Memory B cell (primary cell): ENCODE measurements at regions not wholly inside any gene's neighbourhood (a gene's known extent, or its start where the extent isn't known, plus 50 kb on each side); places are given as distances from the start of the nearest gene placed in this dataset.

Source experiments
- ATAC-seq: fragments of 150-1000 bp; cut with Tn5 transposase; 2 replicates; pipeline ENCODE4 v1.10.0; 2021; ENCODE audit warnings: low read depth, mild to moderate bottlenecking, moderate library complexity
- DNase-seq, 2 donors: peaks; one replicate each; pipeline ENCODE4 v3.0.0; 2022; ENCODE audit warnings: low spot score in 2 of 2
- H3K27ac Mint-ChIP-seq: one replicate; pipeline ENCODE4 v1.8.0; 2022; ENCODE audit warnings: mild to moderate bottlenecking, moderate library complexity, mixed read lengths
- H3K27me3 Mint-ChIP-seq: one replicate; pipeline ENCODE4 v1.8.0; 2022; ENCODE audit warnings: mixed read lengths
- H3K36me3 Mint-ChIP-seq: one replicate; pipeline ENCODE4 v1.8.0; 2022; ENCODE audit warnings: mild to moderate bottlenecking, mixed read lengths
- H3K4me1 Mint-ChIP-seq: one replicate; pipeline ENCODE4 v1.8.0; 2022; ENCODE audit warnings: mixed read lengths
- H3K4me3 Mint-ChIP-seq: one replicate; pipeline ENCODE4 v1.8.0; 2022; ENCODE audit warnings: mild to moderate bottlenecking, moderate library complexity, mixed read lengths
- H3K9me3 Mint-ChIP-seq: one replicate; pipeline ENCODE4 v1.8.0; 2022; ENCODE audit warnings: mixed read lengths

GRCh38 chr1:96995351-96995750 lies 273.8 kb downstream of the PTBP2 start:
- no peak for DNase-seq
- ATAC-seq: no peak
- H3K36me3 Mint-ChIP-seq: no peaks in the 10 kb centered on the region
- peaks cover 3% of the 10 kb centered on the region for H3K27me3 Mint-ChIP-seq
- no peaks in the 10 kb centered on the region for H3K9me3 Mint-ChIP-seq
- no peak overlapping the region for H3K4me3 Mint-ChIP-seq
- no peaks in the 10 kb centered on the region for H3K4me1 Mint-ChIP-seq
- H3K27ac Mint-ChIP-seq: no peak overlapping the region

DNA sequence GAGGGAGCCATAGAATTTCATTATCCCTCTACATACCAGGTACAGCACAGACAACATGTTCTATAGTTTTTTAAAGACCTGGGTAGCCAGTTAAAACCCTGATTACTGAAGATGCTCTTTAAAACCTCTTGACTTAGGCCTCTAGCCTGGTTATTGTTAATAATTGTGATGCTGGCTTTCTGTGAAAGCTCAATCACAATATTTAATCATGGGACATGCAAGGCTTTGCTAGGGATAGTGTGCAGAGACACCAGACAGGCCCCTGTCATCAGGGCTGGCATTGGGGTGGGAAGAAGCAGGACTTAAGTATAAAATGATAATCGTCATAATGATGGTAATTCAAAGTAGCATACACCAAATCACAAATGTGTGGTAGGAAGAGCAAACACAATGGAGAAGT lies 274.4 kb downstream of the PTBP2 start:
- no peak for ATAC-seq
- Mint-ChIP-seq H3K4me3 (no peak overlapping the region), H3K9me3 (no peaks in the 10 kb centered on the region), H3K27me3 (peaks cover 2% of the 10 kb centered on the region), H3K4me1 (no peaks in the 10 kb centered on the region), H3K27ac (no peak overlapping the region), H3K36me3 (no peaks in the 10 kb centered on the region)
- no peak for DNase-seq

DNA sequence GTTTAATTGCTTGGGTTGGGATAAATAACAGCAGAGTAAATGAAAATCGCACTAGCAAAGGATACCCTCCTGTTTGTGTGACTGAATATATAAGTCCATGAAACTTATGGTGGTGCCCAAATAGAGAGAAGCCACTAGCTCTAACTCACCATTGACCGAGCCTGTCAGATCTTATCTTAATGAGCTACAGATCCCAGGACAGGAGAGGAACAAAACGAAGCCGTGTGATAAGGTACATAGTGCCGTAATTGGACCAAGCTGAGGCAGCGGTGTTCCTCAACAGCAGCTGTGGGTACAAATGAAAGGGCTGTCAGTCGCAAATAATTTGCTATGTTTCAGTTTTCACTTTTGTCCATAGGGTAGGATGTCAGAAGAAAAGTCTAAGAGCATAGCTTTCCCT lies 276.1 kb downstream of the PTBP2 start:
- Mint-ChIP-seq H3K27me3 (peaks cover 1% of the 10 kb centered on the region), H3K4me3 (no peak overlapping the region), H3K27ac (no peak overlapping the region), H3K4me1 (no peaks in the 10 kb centered on the region), H3K9me3 (no peaks in the 10 kb centered on the region), H3K36me3 (no peaks in the 10 kb centered on the region)
- ATAC-seq (no peak), DNase-seq (no peak)

DNA sequence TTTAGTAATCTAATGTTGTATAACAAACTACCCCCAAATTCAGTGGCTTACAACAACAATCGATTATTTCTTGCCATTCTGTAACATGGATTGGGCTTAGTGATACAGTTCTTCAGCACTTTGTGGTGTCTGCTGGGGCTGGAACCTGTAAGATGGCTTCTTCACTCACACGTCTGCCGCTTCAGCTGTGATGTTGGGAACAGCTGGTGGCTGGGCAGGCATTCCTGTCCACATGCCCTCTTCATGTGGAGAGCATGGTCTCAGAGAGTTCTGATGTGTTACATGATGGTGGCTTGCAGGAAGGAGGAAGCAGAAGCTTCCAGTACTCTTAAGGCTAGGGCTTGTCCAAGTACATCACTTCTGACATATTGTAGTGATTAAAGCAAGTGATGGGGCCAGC lies 276.9 kb downstream of the PTBP2 start:
- Mint-ChIP-seq H3K4me1 (no peaks in the 10 kb centered on the region), H3K4me3 (no peak overlapping the region), H3K27me3 (peaks cover 1% of the 10 kb centered on the region), H3K9me3 (no peaks in the 10 kb centered on the region), H3K27ac (no peak overlapping the region), H3K36me3 (no peaks in the 10 kb centered on the region)
- ATAC-seq: no peak
- no peak for DNase-seq

DNA sequence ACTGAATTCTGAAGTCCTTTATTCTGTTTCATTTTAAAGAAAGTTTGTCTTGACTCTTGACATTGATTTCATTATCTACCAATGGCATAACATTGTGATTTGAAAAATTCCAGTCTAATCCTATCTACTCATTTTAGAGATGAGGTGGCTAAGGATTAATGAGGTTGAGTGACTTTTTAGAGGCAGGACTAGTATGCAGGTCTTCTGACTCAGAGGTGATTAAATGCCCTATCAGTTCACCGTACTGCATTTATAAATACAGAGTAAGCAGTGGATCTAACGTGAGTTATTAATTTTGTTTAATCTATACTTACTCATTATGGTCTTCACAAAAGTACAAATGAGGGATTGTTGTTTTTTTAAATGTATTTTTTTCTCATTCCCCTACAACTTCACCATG lies 277.6 kb downstream of the PTBP2 start:
- DNase-seq (no peak), ATAC-seq (no peak)
- Mint-ChIP-seq H3K27me3 (peaks cover 1% of the 10 kb centered on the region), H3K4me1 (no peaks in the 10 kb centered on the region), H3K4me3 (no peak overlapping the region), H3K36me3 (no peaks in the 10 kb centered on the region), H3K27ac (no peak overlapping the region), H3K9me3 (no peaks in the 10 kb centered on the region)

DNA sequence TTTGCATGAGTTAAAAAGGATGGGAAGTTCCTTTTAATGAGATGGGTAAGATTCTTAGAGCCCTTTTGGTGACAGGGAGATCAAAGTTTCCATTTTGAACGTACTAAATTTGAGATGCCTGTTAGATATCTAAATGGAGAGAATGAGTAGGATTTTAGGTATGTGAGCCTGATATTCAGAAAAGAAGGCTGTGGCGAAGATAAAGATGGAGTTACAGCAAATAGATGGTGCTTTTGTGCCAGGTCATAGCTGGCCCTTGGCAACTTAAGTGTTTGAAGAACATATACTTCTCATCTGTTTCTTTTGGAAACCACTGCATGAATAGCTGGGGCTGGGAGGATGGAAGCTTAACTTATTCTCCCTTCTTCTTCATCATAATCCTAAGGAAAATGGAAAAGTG lies 282.5 kb downstream of the PTBP2 start:
- Mint-ChIP-seq H3K27me3 (no peaks in the 10 kb centered on the region), H3K36me3 (no peaks in the 10 kb centered on the region), H3K4me3 (no peak overlapping the region), H3K4me1 (no peaks in the 10 kb centered on the region), H3K27ac (no peak overlapping the region), H3K9me3 (no peaks in the 10 kb centered on the region)
- no peak for DNase-seq
- no peak for ATAC-seq

GRCh38 chr1:97004743-97005142 lies 283.2 kb downstream of the PTBP2 start:
- no peaks in the 10 kb centered on the region for H3K9me3 Mint-ChIP-seq
- ATAC-seq: no peak
- H3K27me3 Mint-ChIP-seq: no peaks in the 10 kb centered on the region
- H3K27ac Mint-ChIP-seq: no peak overlapping the region
- no peak for DNase-seq
- H3K36me3 Mint-ChIP-seq: no peaks in the 10 kb centered on the region
- no peaks in the 10 kb centered on the region for H3K4me1 Mint-ChIP-seq
- no peak overlapping the region for H3K4me3 Mint-ChIP-seq

DNA sequence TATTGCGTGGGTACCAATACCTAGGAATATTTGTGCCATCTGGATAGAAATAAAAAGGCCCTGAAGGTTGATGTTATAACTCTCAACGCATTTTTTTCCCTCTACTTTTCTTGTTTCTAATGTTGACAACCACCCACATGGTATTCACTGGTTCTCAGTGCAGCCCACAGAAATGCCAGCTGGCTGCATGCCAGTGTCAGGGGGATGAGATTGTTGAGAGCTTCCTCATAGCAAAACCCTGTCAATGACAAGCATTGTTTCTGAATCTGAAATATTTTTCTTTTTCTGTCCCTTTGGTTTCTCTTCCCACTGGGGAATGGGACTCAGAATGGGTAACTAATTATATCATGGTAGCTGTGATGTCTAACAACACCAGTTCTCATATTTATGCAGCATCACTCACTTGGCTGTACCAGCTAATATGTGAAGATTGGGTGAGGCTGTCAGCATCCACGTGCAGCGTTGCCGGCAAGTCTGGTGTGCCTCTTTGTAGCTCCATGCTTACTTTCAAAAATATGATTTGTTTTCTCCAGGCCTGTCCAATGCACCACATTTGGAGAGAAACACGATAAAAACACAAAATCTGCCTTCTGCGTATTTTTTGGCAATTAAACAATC lies 284.6 kb downstream of the PTBP2 start:
- H3K36me3 Mint-ChIP-seq: no peaks in the 10 kb centered on the region
- H3K4me3 Mint-ChIP-seq: no peak overlapping the region
- no peaks in the 10 kb centered on the region for H3K4me1 Mint-ChIP-seq
- DNase-seq (no peak), ATAC-seq (no peak)
- H3K9me3 Mint-ChIP-seq: no peaks in the 10 kb centered on the region
- no peak overlapping the region for H3K27ac Mint-ChIP-seq
- H3K27me3 Mint-ChIP-seq: no peaks in the 10 kb centered on the region

DNA sequence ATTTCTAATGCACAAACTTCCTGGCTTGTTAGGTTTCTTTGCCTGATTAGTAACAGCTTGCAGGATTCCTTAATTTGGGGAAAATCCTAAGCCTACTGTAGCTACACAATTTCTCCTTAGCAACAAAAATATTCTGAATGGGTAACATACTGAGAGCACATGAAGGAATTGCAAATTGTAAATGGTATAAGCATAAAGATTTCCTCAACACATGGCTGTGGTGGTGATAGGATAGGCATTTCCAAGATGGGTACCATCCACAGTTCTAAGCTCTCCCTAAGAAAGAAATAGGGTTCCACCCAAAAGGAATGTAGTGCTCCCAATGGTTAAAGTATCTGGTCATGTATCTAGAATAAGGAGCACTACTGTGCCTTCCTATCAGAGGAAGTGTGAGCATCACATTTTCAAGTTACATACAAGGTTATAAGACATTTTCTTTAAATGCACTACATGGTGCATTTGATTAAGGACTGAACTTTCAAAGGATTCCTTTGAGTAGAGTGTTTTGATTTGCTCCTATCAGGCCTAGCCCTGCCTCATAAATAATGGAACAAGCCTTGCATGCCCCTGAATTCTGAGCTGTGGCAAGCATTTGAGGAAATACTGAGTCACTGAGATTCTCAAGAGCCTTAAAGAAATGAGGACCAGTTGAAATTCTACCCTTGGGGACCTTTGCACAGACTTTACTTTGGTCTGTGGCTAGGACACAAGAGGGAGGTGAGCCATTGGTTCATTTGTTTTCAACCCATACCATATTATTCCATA lies 286.4 kb downstream of the PTBP2 start:
- ATAC-seq (no peak), DNase-seq (no peak)
- no peaks in the 10 kb centered on the region for H3K36me3 Mint-ChIP-seq
- H3K27ac Mint-ChIP-seq: no peak overlapping the region
- no peaks in the 10 kb centered on the region for H3K27me3 Mint-ChIP-seq
- no peaks in the 10 kb centered on the region for H3K4me1 Mint-ChIP-seq
- no peaks in the 10 kb centered on the region for H3K9me3 Mint-ChIP-seq
- no peak overlapping the region for H3K4me3 Mint-ChIP-seq

DNA sequence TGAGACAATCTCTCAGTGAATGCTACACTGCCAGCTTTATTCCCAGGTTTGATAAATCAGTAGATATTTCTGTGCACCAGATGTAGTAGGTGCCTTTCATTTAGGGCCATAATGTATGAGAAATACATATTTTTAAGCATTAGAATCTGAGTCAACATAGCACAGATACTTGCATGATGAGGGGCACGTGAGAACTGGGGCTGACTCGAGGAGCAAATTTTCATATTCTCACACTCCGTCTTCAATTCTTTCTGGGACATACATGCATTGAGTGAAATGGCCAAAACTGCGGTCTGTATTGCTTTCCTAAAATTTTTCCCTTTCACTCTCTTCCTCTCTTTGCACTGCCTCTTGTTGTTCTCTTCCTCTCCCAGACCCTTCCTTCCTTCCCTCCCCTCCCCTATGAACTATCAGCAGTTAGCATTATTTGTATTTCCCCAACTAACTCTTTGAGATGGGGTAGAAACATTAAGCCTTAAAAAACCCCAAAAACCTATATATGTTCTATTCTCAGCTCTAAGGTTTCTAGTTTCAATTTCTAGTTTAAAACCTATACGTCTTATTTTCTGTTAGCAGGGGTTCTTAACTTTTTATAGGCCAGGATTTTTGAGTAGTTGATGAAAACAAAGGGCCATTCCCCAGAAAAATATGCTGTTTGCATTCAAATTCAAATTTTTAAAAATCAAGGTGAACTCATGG lies 289.1 kb downstream of the PTBP2 start:
- H3K4me1 Mint-ChIP-seq: no peaks in the 10 kb centered on the region
- DNase-seq: no peak
- H3K27ac Mint-ChIP-seq: no peak overlapping the region
- ATAC-seq: no peak
- H3K36me3 Mint-ChIP-seq: no peaks in the 10 kb centered on the region
- H3K27me3 Mint-ChIP-seq: no peaks in the 10 kb centered on the region
- no peaks in the 10 kb centered on the region for H3K9me3 Mint-ChIP-seq
- no peak overlapping the region for H3K4me3 Mint-ChIP-seq

DNA sequence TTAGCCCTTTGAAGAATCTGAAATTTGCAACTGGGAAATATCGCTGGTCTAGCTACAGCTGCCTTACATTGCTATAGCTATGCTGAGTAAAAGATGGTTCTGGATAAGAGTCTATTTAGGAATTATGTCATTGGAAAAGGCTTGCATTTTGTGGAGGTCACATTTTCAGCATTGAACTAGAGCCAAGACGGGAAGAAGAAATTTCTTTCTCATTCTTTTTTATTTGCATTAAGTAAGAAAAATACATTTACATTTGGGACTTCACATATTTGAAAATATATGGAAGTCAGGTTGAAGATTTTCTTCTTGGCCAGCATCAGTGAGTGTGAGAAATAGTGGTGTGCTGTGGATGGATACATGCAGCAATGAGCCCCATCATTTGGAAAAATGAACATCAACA lies 291.6 kb downstream of the PTBP2 start:
- Mint-ChIP-seq H3K9me3 (no peaks in the 10 kb centered on the region), H3K36me3 (no peaks in the 10 kb centered on the region), H3K4me1 (no peaks in the 10 kb centered on the region), H3K4me3 (no peak overlapping the region), H3K27me3 (no peaks in the 10 kb centered on the region), H3K27ac (no peak overlapping the region)
- DNase-seq (no peak), ATAC-seq (no peak)

- Mint-ChIP-seq H3K36me3 (no peaks in the 10 kb centered on the region), H3K27me3 (no peaks in the 10 kb centered on the region), H3K4me3 (no peak overlapping the region), H3K9me3 (no peaks in the 10 kb centered on the region), H3K4me1 (no peaks in the 10 kb centered on the region), H3K27ac (no peak overlapping the region)
- no peak for DNase-seq
- ATAC-seq: no peak
Measured at GRCh38 chr1:97013941-97014340, 292.4 kb downstream of the PTBP2 start.

GRCh38 chr1:97014426-97014825 lies 292.8 kb downstream of the PTBP2 start:
- DNase-seq (no peak), ATAC-seq (no peak)
- no peak overlapping the region for H3K4me3 Mint-ChIP-seq
- no peaks in the 10 kb centered on the region for H3K36me3 Mint-ChIP-seq
- no peak overlapping the region for H3K27ac Mint-ChIP-seq
- no peaks in the 10 kb centered on the region for H3K9me3 Mint-ChIP-seq
- no peaks in the 10 kb centered on the region for H3K27me3 Mint-ChIP-seq
- H3K4me1 Mint-ChIP-seq: no peaks in the 10 kb centered on the region

GRCh38 chr1:97017895-97018294 lies 296.3 kb downstream of the PTBP2 start:
- DNase-seq (no peak), ATAC-seq (no peak)
- no peaks in the 10 kb centered on the region for H3K4me1 Mint-ChIP-seq
- no peaks in the 10 kb centered on the region for H3K27me3 Mint-ChIP-seq
- no peaks in the 10 kb centered on the region for H3K9me3 Mint-ChIP-seq
- H3K27ac Mint-ChIP-seq: no peak overlapping the region
- H3K36me3 Mint-ChIP-seq: no peaks in the 10 kb centered on the region
- H3K4me3 Mint-ChIP-seq: no peak overlapping the region
